ENCODE measurements at regions not wholly inside any gene's neighbourhood (a gene's known extent, or its start where the extent isn't known, plus 50 kb on each side); places are given as distances from the start of the nearest gene placed in this dataset.
"Not testable (repeated sequence)": the region's sequence is repeated elsewhere in the genome, so short reads cannot be mapped to it uniquely, and the experiment has no call there.

DNA sequence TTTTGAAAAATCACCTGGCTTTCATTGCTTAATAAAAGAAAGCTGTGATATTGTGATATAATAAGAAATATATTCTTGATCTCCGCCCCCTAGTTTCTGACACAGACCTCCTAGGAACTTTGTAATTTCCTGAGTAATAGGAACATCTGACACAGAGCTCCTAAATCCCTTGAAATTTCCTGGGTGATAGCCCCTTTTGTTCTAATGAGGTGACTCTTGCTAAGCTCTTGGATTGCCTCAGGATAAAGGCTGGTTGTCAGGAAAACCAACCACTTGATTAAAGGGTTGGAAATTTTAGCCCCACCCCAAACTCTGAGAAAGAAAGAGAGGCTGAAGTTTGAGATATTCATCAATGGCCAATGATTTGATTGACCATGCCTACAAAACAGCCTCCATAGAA lies 326.4 kb upstream of the KIF2B start:
- DNase-seq (ENCODE audit: low read depth in 2 of 3, low spot score in 1 of 3) = no peak

DNA sequence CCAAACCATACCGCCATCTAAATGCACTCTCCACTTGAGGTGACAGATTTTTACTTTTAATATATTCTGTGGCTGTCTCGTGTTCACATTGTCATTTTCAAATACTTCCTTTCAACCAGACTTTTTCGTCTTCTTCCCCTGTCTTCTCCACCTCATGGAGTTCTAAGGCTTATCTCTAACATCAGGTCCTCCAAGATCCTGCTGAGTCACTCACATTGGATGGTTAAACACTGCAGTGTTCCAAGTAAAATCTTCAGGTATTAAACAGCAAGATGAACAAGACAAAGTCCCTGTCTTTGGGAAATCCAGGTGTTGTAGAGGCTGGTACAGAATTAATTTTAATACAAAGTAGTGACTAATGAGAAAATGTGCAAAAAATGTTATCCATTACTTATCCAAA lies 330.2 kb upstream of the KIF2B start:
- DNase-seq (ENCODE audit: low read depth in 2 of 3, low spot score in 1 of 3) = no peak

DNA sequence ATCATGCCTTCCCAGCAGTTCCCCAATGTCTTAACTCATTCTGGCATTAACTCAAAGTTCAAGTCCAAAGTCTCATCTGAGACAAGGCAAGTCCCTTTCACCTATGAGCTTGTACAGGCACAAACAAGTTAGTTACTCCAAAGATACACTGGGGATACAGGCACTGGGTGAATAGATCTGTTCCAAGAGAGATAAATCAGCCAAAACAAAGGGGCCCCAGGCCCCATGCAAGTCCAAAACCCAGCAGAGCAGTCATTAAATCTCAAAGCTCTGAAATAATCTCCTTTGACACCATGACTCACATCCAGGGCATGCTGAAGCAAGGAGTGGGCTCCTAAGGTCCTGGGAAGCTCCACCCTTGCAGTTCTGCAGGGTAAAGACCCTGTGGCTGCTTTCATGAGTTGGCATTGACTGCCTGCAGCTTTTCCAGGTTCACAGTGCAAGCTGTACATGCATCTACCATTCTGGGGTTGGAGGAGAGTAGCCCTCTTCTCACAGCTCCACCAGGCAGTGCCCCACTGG lies 332.2 kb upstream of the KIF2B start:
- no peak for DNase-seq (ENCODE audit: low read depth in 2 of 3, low spot score in 1 of 3)

DNA sequence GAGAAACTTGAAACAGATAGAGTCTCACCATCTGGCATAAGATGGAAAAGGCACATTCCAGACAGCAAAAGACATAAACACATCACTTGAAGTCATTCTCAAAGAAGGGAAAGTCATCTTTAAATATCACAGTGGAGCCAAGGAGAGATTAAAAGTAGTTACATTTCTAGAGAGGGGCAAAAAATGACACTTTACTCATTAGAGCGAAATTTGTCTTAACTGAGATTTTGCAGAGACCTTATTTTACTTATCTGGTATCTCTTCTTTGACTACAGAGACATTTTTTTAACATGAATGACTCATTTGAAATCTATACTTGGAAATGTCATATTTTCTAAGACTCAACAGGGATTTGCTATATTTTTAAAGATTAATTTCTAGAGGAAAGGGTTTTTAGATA lies 339.0 kb upstream of the KIF2B start:
- DNase-seq (ENCODE audit: low read depth in 2 of 3, low spot score in 1 of 3) = no peak

DNA sequence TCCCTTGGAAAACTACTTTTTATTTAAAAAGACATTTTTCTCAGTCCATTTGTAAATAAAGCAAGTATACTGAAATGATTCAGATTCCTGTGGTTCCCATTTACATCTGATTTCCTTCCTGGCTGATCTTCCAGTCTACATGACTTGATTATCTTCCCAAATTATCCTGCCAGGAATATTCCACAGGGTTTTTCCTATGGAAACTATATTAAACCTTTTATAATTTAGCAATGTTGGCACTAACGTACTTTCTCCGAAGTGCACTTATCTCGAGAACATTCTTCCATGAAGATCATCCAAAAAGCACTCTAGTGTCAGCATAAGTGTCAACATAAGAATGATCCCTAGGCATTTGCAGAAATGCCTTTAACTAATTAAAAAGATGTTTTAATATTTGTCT lies 347.7 kb upstream of the KIF2B start:
- no peak for DNase-seq (ENCODE audit: low read depth in 2 of 3, low spot score in 1 of 3)

DNA sequence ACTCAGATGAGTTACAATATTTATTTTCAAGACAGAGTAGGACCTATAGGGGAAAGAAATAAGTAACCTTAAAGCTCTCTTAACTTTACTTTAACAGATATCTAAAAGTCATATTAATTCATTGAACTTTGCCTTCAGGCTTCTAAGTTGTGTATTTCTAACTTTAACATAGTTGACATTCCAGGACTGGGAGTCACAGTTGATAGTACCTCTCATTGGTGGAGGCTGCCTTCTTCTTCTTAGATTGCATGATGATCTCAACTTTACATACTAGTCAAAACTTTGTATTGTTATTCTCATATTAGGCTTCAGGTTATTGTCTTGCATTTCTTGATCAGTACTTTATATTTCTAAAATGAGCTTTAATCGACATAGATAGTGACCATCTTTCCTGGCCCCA lies 350.1 kb upstream of the KIF2B start:
- no peak for DNase-seq (ENCODE audit: low read depth in 2 of 3, low spot score in 1 of 3)

DNA sequence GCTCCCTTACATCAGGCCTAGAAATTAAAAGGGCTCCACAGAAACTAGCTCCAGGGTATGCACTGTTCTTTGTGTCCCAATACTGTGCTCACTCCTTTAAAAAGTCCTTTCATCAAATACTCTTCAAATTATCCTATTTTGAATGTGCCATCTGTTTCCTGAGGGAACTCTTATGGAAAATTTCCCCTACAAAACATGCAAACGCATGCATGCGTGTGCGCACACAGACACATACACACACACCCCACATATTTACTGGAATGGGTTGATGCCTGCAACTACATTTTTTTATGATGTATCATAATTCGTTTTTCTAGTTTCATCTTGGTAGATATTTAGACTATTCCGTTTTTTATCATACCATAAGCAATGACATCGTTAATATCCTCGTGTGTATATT lies 351.2 kb upstream of the KIF2B start:
- no peak for DNase-seq (ENCODE audit: low read depth in 2 of 3, low spot score in 1 of 3)

DNA sequence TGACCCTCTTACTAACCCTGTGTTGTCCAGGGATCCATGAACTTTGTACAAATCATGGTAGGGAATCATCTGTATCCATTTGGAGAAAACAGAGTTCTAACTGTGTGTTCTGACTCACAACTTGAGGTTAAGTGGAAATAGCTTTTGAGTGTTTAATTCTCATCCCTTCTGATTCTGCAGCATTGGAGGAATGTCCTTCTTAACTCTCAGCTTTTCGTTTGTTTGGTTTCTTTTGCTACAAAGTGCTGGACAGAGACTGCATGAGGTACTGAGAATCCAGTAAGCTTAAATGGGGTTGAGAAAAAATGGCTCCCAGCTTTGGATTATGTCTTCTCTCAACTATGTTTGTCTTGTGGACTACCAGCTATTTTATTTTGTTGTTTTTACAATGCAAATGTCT lies 352.1 kb upstream of the KIF2B start:
- DNase-seq (ENCODE audit: low read depth in 2 of 3, low spot score in 1 of 3) = no peak

DNA sequence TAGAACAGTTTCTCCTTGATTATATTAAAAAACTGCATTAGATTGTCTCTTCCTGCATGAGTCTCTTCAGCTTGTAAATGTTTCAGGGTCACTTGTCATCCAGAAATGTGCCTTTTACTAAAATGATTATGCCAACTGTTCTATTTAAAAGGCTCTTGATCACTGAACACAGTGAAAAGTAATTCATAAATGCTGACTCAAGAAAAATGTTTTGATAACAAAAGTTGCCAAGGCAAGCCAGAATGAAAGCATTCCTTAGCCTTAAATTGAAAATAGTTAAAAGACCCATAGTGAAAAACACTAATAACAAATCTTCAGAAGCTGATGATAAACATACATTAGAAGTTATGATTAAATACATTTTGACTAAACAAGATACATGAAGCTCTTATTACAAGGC lies 356.0 kb upstream of the KIF2B start:
- DNase-seq (ENCODE audit: low read depth in 2 of 3, low spot score in 1 of 3) = no peak

DNA sequence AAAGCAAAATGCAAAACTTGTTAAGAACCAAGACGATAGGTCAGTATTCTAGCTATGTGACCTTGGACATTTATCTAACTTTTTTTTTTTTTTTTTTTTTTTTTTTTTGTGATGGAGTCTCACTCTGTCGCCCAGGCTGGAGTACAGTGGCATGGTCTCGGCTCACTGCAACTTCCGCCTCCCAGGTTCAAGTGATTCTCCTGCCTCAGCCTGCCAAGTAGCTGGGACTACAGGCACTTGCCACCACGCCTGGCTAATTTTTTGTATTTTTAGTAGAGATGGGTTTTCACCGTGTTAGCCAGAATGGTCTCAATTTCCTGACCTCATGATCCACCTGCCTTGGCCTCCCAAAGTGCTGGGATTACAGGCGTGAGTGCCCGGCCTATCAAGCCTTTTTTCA lies 358.3 kb upstream of the KIF2B start:
- not testable (repeated sequence) for DNase-seq (ENCODE audit: low read depth in 2 of 3, low spot score in 1 of 3)

DNA sequence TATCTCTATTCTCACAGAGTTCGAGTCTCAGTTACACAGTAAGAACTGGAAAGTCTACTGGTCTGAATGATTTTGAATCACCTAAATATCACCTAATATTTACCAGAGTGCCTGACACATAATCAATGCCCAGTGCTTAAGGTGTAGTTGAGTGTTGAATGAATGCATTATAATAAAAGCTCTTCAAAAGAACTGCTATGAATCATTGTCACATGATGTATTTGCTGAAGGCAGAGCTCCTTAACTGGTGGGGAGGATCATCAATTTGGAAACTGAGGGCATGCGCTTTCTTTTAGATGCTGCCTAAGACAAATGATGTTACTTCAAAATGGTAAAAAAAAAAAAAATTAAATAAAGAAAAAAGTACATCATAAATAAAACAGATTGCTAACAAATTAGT lies 359.4 kb upstream of the KIF2B start:
- no peak for DNase-seq (ENCODE audit: low read depth in 2 of 3, low spot score in 1 of 3)

DNA sequence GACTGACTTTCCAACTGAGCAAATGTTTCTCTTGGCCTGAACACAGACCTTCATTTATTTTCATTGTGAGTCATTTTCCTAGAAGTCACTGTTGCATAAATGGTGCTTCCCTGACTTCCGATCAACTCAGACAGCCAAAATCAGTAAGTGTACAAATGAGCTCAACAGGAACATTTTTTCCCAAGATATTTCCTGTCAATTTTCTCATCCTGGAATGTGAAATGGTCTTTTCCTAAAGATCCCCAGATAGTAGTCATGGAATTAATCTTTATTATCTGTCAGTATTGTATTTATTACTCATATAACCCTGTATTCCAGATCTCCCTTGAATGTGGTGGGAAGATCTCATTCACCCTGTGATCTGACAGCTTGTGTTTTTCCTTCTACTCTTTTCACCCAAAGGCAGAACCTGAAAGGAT lies 360.3 kb upstream of the KIF2B start:
- DNase-seq (ENCODE audit: low read depth in 2 of 3, low spot score in 1 of 3) = no peak

DNA sequence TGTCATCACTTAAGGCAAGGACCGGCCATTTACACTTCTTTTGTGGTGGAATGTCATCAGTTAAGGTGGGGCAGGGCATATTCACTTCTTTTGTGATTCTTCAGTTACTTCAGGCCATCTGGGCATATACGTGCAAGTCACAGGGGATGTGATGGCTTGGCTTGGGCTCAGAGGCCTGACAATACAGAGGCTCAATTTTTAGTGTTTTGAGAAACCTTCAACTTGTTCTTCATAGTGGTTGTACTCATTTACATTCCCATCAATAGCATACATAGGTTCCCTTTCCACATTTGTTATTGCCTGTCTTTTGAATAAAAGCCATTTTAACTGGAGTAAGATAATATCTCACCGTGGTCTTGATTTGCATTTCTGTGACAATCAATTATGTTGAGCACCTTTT lies 366.8 kb upstream of the KIF2B start:
- not testable (repeated sequence) for DNase-seq (ENCODE audit: low read depth in 2 of 3, low spot score in 1 of 3)

DNA sequence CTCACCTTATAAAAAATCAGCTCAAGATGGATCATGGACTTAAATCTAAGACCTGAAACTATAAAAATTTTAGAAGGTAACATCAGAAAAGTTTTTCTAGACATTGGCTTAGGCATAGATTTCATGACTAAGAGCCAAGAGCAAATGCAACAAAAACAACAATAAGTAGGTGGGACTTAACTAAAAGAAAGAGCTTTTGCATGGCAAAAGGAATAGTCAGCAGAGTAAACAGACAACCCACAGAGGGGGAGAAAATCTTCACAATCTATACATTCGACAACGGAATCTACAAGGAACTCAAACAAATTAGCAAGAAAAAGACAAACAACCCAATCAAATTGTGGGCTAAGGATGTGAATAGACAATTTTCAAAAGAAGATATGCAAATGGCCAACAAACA lies 368.4 kb upstream of the KIF2B start:
- no peak for DNase-seq (ENCODE audit: low read depth in 2 of 3, low spot score in 1 of 3)

DNA sequence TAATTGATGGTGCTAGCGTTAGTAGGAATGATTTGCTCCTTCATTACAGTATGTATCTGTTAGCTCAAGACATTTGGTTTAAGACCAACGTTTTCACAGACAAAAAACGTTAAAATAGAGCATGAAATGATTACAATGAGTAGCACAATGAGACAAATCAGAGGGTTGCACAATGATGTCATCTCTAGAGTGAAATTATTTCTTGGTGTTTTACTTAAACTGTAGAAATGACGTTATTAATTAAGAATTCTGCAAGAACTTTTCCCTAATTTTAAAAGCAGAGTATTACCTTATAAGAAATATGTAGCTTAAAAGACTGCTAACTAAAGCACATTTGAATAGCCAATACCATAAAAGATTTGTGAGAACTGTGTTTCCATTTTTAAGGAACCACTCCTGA lies 373.4 kb upstream of the KIF2B start:
- DNase-seq (ENCODE audit: low read depth in 2 of 3, low spot score in 1 of 3) = no peak

DNA sequence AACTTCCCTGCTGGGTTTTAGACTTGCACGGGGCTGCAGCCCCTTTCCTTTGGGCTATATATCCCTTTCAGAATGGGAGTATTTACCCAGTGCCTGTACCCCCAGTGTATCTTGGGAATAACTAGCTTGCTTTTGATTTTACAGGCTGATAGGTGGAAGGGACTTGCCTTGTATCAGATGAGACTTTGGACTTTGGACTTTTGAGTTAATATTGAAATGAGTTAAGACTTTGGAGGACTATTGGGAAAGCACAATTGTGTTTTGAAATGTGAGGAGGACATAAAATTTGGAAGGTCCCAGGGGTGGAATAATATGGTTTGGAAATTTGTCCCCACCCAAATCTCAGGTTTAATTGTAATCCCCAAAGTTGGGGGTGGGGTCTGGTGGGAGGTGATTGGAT lies 393.8 kb upstream of the KIF2B start:
- no peak for DNase-seq (ENCODE audit: low read depth in 2 of 3, low spot score in 1 of 3)

DNA sequence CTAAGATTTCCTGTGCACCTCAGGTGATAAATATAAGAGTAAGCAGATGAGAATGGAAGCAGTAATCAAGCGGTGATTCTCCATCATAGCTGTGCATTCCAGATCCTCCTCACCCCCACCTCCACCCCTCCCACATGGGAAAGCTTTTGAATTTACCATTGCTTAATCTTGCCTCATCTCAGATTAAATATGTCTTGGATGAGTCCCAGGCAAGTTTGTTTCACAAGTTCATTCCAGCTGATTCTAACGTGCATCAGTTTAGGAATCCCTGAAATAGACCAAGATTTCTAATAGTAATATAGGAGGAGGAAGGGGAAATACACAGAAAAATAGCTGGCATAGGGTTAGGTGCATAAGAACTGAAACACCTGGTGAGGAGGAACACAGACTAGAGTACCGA lies 396.2 kb upstream of the KIF2B start:
- no peak for DNase-seq (ENCODE audit: low read depth in 2 of 3, low spot score in 1 of 3)

DNA sequence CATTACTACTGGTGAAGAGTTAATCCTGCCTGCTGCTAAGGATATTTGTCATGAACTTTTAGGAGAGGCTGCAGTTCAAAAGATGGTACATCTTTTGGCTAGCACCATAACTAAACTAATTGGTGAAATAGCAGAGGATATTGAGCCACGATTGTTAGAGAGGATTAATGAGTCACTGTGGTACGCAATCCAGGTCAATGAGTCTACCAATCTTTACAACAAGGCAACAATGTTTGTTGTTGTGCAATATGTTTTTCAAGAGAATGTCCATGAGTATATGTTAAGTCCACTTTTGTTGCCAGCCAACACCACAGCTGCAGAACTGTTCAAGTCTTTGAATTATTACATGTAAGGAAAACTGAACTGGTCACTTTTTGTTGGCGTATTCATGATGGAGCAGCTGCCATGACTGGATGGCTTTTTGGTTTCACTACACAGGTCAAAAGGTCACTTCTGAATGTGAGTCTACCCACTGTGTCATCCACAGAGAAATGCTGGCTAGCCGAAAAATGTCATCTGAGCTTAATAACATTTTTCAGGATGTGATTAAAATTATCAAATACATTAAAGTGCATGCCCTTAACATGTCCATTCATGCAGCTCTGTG lies 402.6 kb upstream of the KIF2B start:
- no peak for DNase-seq (ENCODE audit: low read depth in 2 of 3, low spot score in 1 of 3)

DNA sequence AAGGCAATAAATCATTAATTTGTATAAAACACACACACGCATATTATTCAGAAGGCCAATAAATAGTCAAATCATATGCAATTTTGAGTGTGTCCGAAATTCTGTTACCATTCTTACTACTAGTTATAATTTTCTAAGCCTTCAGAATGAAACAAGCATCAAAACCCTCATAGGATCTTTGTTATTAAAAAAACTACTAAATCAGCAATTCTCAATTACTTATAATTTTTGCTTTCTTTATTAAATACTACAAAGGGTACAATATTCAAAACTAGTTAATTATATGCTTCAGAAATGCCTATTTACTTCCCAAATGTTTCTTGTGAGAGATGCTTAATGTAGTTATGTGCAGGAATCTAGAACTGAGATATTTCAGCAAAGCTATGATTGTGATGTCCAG lies 413.1 kb upstream of the KIF2B start:
- DNase-seq (ENCODE audit: low read depth in 2 of 3, low spot score in 1 of 3) = no peak

DNA sequence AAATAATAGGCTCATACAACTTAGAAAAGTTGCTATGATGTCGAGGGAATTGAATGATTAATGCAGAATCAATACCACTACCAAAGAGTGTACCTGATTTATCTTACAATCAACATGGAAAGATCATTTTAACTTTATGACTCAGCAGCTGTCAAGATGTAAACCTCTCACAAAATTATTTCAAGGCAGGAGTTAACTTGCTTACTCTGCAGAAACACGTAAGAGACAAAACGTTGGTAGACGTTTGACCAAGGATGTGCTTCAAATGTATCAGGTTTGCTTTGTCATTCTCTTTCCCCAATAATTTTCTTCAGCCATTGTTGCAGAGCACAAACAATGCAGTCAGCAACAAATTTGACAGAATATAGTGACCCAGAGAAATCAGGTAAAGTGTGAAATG lies 415.8 kb upstream of the KIF2B start:
- no peak for DNase-seq (ENCODE audit: low read depth in 2 of 3, low spot score in 1 of 3)

DNA sequence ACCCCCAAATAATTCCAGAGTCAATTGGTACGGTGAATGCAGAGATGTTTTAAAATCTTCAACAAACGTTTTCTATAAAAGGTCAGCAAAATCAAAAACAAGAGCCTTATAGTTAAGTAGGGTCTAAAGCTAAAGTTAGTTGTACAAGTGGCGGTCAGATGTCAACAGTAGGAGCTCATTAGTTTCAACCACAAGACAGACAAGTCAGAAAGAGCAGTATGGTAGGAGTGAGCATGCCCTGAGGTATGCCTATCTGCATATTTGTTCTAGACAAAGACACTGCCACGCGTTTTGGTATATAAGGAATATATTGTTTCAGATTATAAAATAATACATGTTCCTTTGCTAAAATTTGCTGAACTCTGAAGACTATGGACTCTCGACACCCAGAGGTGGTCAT lies 431.5 kb upstream of the KIF2B start:
- DNase-seq (ENCODE audit: low read depth in 2 of 3, low spot score in 1 of 3) = no peak

DNA sequence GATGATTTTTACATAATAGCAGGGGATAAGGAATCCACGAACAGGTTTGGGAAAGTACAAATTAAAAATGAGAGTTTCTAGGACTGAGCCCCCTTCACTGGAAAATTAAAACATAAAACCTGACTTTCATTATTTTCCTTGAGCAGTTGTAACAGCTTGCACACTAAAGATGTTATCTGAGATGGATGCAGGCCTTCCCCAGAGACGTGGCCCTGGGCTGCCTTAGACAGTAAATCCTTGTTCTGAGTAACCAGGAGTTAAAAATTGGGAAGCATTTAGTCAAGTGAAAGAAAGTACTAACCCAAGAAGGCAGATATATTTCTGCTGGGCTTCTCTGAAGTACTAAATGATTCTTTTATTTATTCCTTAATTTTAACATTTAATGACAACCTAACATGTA lies 432.2 kb upstream of the KIF2B start:
- DNase-seq (ENCODE audit: low read depth in 2 of 3, low spot score in 1 of 3) = no peak

DNA sequence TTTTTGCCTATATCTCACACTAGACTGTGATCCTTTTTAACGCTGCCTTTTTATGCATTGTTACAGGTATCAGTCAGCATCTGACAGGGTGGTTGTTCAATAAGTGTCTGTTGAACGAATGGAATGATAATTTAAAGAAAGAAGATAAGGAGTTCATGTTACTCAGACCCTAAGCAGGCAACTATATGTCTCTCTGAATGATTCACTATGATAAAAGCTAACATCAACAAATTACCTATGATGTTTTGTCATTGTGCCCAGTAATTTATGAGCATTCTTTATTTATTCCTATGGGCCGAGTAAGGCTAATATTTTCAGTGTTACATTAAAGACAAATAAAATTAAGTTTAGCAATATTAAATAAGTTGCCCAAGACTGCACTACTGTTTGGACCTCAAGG lies 435.0 kb upstream of the KIF2B start:
- no peak for DNase-seq (ENCODE audit: low read depth in 2 of 3, low spot score in 1 of 3)

DNA sequence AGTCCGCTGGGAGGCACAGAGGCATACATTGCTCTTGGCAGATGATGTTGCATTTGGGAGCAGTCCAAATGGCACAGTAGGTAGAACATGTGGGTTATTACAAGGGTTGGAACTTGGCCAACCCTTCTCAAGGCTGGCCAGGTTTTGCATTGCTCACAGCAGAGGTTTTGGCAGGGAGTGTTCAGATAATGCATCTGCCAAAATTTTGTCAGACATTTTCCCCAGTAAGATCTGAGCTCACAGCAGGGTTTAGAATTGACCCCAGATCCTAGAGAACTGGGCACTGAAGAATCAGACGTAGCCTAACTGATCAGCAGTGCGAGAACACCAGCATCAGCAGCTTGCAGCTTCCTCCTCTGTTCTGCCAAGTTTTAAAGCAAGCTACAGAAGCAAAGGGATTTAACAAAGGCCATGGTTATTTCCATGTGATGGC lies 468.8 kb upstream of the KIF2B start:
- no peak for DNase-seq (ENCODE audit: low read depth in 2 of 3, low spot score in 1 of 3)

Measured in stimulated activated CD4-positive, alpha-beta T cell treated with anti-CD3 and anti-CD28 coated beads, Interleukin-12 subunit alpha, Interleukin-12 subunit beta, amount 100 ng/mL, for 48 hours (primary cell).